ENCODE measurements at regions not wholly inside any gene's neighbourhood (a gene's known extent, or its start where the extent isn't known, plus 50 kb on each side); places are given as distances from the start of the nearest gene placed in this dataset.
"Not testable (repeated sequence)": the region's sequence is repeated elsewhere in the genome, so short reads cannot be mapped to it uniquely, and the experiment has no call there.

- H3K9me3 Mint-ChIP-seq, result peaks cover 0 to 2% (median 0%) of the 10 kb centered on the region in 8 donors
- Histone ChIP-seq H3K36me3 (ENCODE audit: insufficient read depth, low read length) (no peaks in the 10 kb centered on the region), H3K4me3 (ENCODE audit: low read length in 2 of 2) (no peak overlapping the region), H3K9me3 (ENCODE audit: control insufficient read depth in 1 of 2, low read length in 2 of 2) (no peaks in the 10 kb centered on the region), H3K4me1 (ENCODE audit: insufficient read depth, low read length) (no peaks in the 10 kb centered on the region), H3K27ac (ENCODE audit: low read depth, low read length) (no peak overlapping the region), H3K27me3 (ENCODE audit: insufficient read depth, low read length) (no peaks in the 10 kb centered on the region)
- CTCF ChIA-PET (ENCODE audit: partially characterized antibody), result no interaction called here
- H3K4me1 Mint-ChIP-seq, result no peaks in the 10 kb centered on the region
- H3K4me3 Mint-ChIP-seq, result no peak overlapping the region
- no peak overlapping the region for H3K27ac Mint-ChIP-seq
- H3K36me3 Mint-ChIP-seq, result no peaks in the 10 kb centered on the region
- intact Hi-C loops (cut with micrococcal nuclease), result no loop called here
- H3K27me3 Mint-ChIP-seq, result no peaks in the 10 kb centered on the region
- POLR2A ChIA-PET (ENCODE audit: partially characterized antibody), result no interaction called here
- DNase-seq, result no peak
These were observed 106.1 kb upstream of the KMT2C start for GRCh38 chr7:152541892-152542291.

GRCh38 chr7:152539190-152539495 is 103.3 kb upstream of the KMT2C start:
- H3K9me3 ChIP-seq (ENCODE audit: control insufficient read depth in 1 of 2, low read length in 2 of 2); H3K9me3 Mint-ChIP-seq; H3K4me1 Mint-ChIP-seq; H3K4me3 ChIP-seq (ENCODE audit: low read length in 2 of 2); H3K27me3 Mint-ChIP-seq; H3K27me3 ChIP-seq (ENCODE audit: insufficient read depth, low read length); H3K27ac ChIP-seq (ENCODE audit: low read depth, low read length); POLR2A ChIA-PET (ENCODE audit: partially characterized antibody); CTCF ChIA-PET (ENCODE audit: partially characterized antibody); H3K4me1 ChIP-seq (ENCODE audit: insufficient read depth, low read length); DNase-seq; H3K4me3 Mint-ChIP-seq; H3K36me3 ChIP-seq (ENCODE audit: insufficient read depth, low read length); H3K36me3 Mint-ChIP-seq; intact Hi-C loops (cut with micrococcal nuclease); H3K27ac Mint-ChIP-seq: not testable (repeated sequence)

- H3K36me3 ChIP-seq (ENCODE audit: insufficient read depth, low read length); DNase-seq; H3K27me3 Mint-ChIP-seq; H3K9me3 ChIP-seq (ENCODE audit: control insufficient read depth in 1 of 2, low read length in 2 of 2); H3K4me1 Mint-ChIP-seq; H3K27me3 ChIP-seq (ENCODE audit: insufficient read depth, low read length); H3K27ac Mint-ChIP-seq; H3K4me3 ChIP-seq (ENCODE audit: low read length in 2 of 2); H3K27ac ChIP-seq (ENCODE audit: low read depth, low read length); intact Hi-C loops (cut with micrococcal nuclease); POLR2A ChIA-PET (ENCODE audit: partially characterized antibody); H3K36me3 Mint-ChIP-seq; CTCF ChIA-PET (ENCODE audit: partially characterized antibody); H3K4me1 ChIP-seq (ENCODE audit: insufficient read depth, low read length); H3K9me3 Mint-ChIP-seq: not testable (repeated sequence)
- H3K4me3 Mint-ChIP-seq, result peak overlapping the region in 3 of 8 donors; percentile 6 to 29 (median 17)
These were observed 102.8 kb upstream of the KMT2C start for GRCh38 chr7:152538346-152539189.

- peaks cover 1% of the 10 kb centered on the region in 2 donors for H3K27me3 Mint-ChIP-seq
- Histone ChIP-seq H3K36me3 (ENCODE audit: insufficient read depth, low read length) (no peaks in the 10 kb centered on the region), H3K27me3 (ENCODE audit: insufficient read depth, low read length) (no peaks in the 10 kb centered on the region), H3K4me1 (ENCODE audit: insufficient read depth, low read length) (no peaks in the 10 kb centered on the region), H3K4me3 (ENCODE audit: low read length in 2 of 2) (no peak overlapping the region), H3K9me3 (ENCODE audit: control insufficient read depth in 1 of 2, low read length in 2 of 2) (no peaks in the 10 kb centered on the region), H3K27ac (ENCODE audit: low read depth, low read length) (no peak overlapping the region)
- intact Hi-C loops (cut with micrococcal nuclease), result no loop called here
- DNase-seq, result no peak
- no peaks in the 10 kb centered on the region for H3K4me1 Mint-ChIP-seq
- H3K27ac Mint-ChIP-seq, result no peak overlapping the region
- ChIA-PET POLR2A (ENCODE audit: partially characterized antibody) (no interaction called here), CTCF (ENCODE audit: partially characterized antibody) (no interaction called here)
- H3K9me3 Mint-ChIP-seq, result peaks cover 0 to 8% (median 4%) of the 10 kb centered on the region in 8 donors
- H3K4me3 Mint-ChIP-seq, result no peak overlapping the region
- no peaks in the 10 kb centered on the region for H3K36me3 Mint-ChIP-seq
These were observed 101.8 kb upstream of the KMT2C start for GRCh38 chr7:152537639-152538038.

- no peak for DNase-seq
- intact Hi-C loops (cut with micrococcal nuclease), result no loop called here
- Mint-ChIP-seq H3K4me3 (no peak overlapping the region), H3K9me3 (peaks cover 0 to under 1% (median 0%) of the 10 kb centered on the region in 8 donors), H3K4me1 (no peaks in the 10 kb centered on the region), H3K36me3 (no peaks in the 10 kb centered on the region), H3K27ac (no peak overlapping the region), H3K27me3 (no peaks in the 10 kb centered on the region)
- no peak overlapping the region for H3K4me3 ChIP-seq (ENCODE audit: low read length in 2 of 2)
- CTCF ChIA-PET (ENCODE audit: partially characterized antibody), result no interaction called here
- H3K9me3 ChIP-seq (ENCODE audit: control insufficient read depth in 1 of 2, low read length in 2 of 2), result no peaks in the 10 kb centered on the region
- no peaks in the 10 kb centered on the region for H3K27me3 ChIP-seq (ENCODE audit: insufficient read depth, low read length)
- POLR2A ChIA-PET (ENCODE audit: partially characterized antibody), result no interaction called here
- no peak overlapping the region for H3K27ac ChIP-seq (ENCODE audit: low read depth, low read length)
- no peaks in the 10 kb centered on the region for H3K36me3 ChIP-seq (ENCODE audit: insufficient read depth, low read length)
- H3K4me1 ChIP-seq (ENCODE audit: insufficient read depth, low read length), result no peaks in the 10 kb centered on the region
These were observed 92.8 kb upstream of the KMT2C start for GRCh38 chr7:152528612-152529011.

GRCh38 chr7:152527610-152528032 is 91.8 kb upstream of the KMT2C start:
- Histone ChIP-seq H3K4me3 (ENCODE audit: low read length in 2 of 2) (no peak overlapping the region), H3K27me3 (ENCODE audit: insufficient read depth, low read length) (no peaks in the 10 kb centered on the region), H3K36me3 (ENCODE audit: insufficient read depth, low read length) (no peaks in the 10 kb centered on the region), H3K4me1 (ENCODE audit: insufficient read depth, low read length) (no peaks in the 10 kb centered on the region), H3K9me3 (ENCODE audit: control insufficient read depth in 1 of 2, low read length in 2 of 2) (no peaks in the 10 kb centered on the region), H3K27ac (ENCODE audit: low read depth, low read length) (no peak overlapping the region)
- Mint-ChIP-seq H3K4me1 (peaks cover 0 to under 1% (median 0%) of the 10 kb centered on the region in 4 donors), H3K9me3 (no peaks in the 10 kb centered on the region), H3K27me3 (no peaks in the 10 kb centered on the region), H3K4me3 (no peak overlapping the region), H3K27ac (no peak overlapping the region), H3K36me3 (no peaks in the 10 kb centered on the region)
- POLR2A ChIA-PET (ENCODE audit: partially characterized antibody), result no interaction called here
- no peak for DNase-seq
- intact Hi-C loops (cut with micrococcal nuclease), result no loop called here
- CTCF ChIA-PET (ENCODE audit: partially characterized antibody), result no interaction called here

GRCh38 chr7:152523916-152524315 is 88.1 kb upstream of the KMT2C start:
- Mint-ChIP-seq H3K9me3 (peaks cover 0 to 10% (median 0%) of the 10 kb centered on the region in 8 donors), H3K27ac (no peak overlapping the region), H3K4me3 (no peak overlapping the region), H3K27me3 (peaks cover 2 to 3% of the 10 kb centered on the region in 2 donors), H3K36me3 (no peaks in the 10 kb centered on the region), H3K4me1 (peaks cover 0 to 2% (median 0%) of the 10 kb centered on the region in 4 donors)
- H3K4me1 ChIP-seq (ENCODE audit: insufficient read depth, low read length), result no peaks in the 10 kb centered on the region
- DNase-seq, result no peak
- H3K4me3 ChIP-seq (ENCODE audit: low read length in 2 of 2), result no peak overlapping the region
- H3K36me3 ChIP-seq (ENCODE audit: insufficient read depth, low read length), result no peaks in the 10 kb centered on the region
- intact Hi-C loops (cut with micrococcal nuclease), result no loop called here
- H3K27ac ChIP-seq (ENCODE audit: low read depth, low read length), result no peak overlapping the region
- ChIA-PET CTCF (ENCODE audit: partially characterized antibody) (no interaction called here), POLR2A (ENCODE audit: partially characterized antibody) (no interaction called here)
- no peaks in the 10 kb centered on the region for H3K27me3 ChIP-seq (ENCODE audit: insufficient read depth, low read length)
- H3K9me3 ChIP-seq (ENCODE audit: control insufficient read depth in 1 of 2, low read length in 2 of 2), result no peaks in the 10 kb centered on the region
